Astrocyte of the cerebellum (primary cell): ENCODE measurements at regions not wholly inside any gene's neighbourhood (a gene's known extent, or its start where the extent isn't known, plus 50 kb on each side); places are given as distances from the start of the nearest gene placed in this dataset.

Source experiments
- DNase-seq: peaks from one replicate; pipeline ENCODE4 v3.0.0-alpha.2; 2011; ENCODE audit warnings: low read depth
- H3K4me3 ChIP-seq: 2 replicates; pipeline ENCODE4 v1.5.1; 2011; ENCODE audit warnings: mild to moderate bottlenecking, low read depth, low read length, moderate library complexity
- in situ Hi-C: cut with HindIII; loops from 2 replicates; pipeline ENCODE4 v1.10.0; 2017; ENCODE audit warnings: low sequenced_read_pairs
- TF ChIP-seq, protein P1 (sequence below): IDR thresholded peaks from 2 replicates; pipeline ENCODE4 v1.5.1; 2012; ENCODE audit warnings: low read length, low read depth, moderate library complexity, mild to moderate bottlenecking; ENCODE audit errors: missing control alignments

DNA sequence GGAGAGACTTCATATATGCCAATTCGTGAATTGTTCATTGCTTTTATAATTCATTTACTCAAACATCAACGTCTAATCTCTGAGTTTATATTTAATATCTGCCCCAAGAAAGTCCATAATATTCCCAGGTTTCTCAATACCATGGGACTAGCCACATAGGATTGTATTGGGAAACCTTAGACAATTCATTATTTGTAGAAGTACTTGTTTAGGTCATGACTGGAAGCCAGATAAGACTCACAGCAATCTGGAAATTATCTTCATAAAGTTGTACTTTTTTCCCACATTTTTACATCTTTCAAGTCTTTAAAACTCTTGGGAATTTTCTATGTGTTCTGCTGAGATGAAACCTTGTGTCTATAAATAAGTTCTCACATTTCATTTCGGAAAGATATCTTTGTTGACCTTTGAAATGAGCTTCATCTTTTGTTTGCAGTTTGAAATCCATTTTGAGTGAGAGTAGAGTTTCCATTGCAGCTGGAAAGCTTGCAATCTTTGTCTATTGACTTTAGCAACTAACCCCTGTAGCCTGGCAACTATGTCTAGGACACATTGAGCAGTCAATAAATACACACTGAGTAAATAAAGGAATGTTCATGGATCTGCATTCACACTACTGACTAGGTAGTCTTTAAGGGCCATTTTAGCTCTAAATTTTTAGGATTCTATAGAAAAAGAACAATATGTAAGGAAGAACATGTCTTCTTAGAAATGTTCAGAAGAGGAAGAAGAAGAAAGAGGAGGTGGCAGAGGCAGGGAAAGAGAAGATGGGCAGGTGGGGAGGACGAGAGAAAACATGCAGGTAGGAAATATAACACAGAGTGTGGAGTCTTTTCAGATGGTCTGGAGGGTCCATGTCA is 154.4 kb downstream of the LRIG3 start:
- TF ChIP-seq, protein P1, sequence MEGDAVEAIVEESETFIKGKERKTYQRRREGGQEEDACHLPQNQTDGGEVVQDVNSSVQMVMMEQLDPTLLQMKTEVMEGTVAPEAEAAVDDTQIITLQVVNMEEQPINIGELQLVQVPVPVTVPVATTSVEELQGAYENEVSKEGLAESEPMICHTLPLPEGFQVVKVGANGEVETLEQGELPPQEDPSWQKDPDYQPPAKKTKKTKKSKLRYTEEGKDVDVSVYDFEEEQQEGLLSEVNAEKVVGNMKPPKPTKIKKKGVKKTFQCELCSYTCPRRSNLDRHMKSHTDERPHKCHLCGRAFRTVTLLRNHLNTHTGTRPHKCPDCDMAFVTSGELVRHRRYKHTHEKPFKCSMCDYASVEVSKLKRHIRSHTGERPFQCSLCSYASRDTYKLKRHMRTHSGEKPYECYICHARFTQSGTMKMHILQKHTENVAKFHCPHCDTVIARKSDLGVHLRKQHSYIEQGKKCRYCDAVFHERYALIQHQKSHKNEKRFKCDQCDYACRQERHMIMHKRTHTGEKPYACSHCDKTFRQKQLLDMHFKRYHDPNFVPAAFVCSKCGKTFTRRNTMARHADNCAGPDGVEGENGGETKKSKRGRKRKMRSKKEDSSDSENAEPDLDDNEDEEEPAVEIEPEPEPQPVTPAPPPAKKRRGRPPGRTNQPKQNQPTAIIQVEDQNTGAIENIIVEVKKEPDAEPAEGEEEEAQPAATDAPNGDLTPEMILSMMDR: no peak
- in situ Hi-C loops: no loop called here
- no peak overlapping the region for H3K4me3 ChIP-seq
- DNase-seq: no peak

DNA sequence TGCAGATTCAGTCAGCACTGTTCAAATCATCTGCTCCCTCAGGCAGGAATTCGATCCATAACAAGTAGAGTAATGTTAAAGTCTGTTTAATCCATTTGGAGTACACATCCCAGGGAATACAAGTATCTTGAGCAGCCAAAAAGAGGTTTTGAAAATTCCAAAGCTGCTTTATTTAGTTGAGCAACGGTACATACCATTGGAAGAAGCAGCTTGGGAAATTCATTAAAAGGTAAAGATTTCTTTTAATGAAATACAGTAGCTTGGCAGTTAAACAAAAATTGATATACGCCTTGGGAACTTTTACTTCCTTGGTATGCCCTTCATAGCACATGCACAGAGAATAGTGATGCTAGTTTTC is 153.8 kb downstream of the LRIG3 start:
- in situ Hi-C loops: no loop called here

DNA sequence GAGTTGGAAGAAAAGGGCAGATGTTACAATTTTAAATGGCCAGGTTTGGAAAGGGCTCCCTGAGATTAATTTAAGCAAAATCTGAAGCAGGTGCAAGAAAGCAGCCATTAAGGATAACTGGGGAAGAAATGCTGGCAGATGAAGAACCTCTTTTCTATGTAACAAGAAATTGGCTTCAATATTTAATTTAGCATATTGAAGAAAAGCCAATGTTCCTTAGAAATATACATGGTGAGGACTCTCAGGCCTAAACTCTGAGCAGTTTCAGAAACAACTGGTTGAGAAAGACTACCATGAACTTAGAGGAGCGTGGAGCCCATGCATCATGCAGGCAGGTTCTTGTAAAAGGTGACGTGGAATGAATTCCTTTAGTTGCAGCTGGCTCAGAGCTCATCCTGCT is 152.8 kb downstream of the LRIG3 start:
- no peak for DNase-seq
- H3K4me3 ChIP-seq: no peak overlapping the region
- TF ChIP-seq, protein P1: no peak
- in situ Hi-C loops: no loop called here

More for the DNA sequence above, 153.8 kb downstream of the LRIG3 start:
- TF ChIP-seq, protein P1: no peak
- DNase-seq: no peak
- H3K4me3 ChIP-seq: no peak overlapping the region

DNA sequence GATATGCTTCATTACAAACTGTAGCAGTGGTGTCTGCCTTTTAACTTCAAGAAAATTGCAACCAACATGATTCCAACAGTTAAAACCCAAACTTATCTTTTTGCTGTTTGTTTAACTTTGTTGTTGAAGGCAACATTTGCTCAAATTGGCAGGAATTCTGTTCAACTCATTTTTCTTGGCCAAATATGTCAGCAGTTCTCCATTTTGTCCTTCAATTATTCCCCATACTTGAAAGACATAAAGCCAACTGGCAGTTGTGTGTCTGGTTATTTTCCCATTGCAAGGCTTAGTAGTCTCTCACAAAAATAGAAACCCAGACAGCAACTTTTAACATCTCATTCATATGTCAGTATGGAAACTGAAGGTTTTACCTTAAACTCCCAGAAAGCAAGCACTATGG is 146.3 kb downstream of the LRIG3 start:
- TF ChIP-seq, protein P1: no peak
- in situ Hi-C loops: loop anchor here (10.0 kb wide), 1 partner anchor 59 kb away; no protein-coding TSS in a partner anchor
- H3K4me3 ChIP-seq: no peak overlapping the region
- no peak for DNase-seq

DNA sequence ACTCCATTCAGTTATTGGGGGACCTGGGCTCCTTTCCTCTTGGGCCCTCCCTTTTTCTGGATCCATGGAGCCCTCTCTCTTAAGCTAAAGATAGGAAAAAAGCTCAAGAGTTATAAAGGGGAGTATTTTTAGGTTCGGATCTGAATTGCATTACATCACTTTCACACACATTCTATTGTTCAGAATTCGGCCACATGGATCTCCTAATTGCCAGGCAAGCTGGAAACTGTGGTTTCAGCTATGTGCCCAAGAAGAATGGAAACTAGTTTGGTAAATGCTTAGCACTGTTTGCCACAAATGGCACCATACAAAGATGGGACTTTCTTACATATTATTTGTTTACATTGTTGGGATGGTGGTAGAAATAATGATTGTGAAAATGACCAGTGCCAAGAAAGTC is 145.6 kb downstream of the LRIG3 start:
- TF ChIP-seq, protein P1: no peak
- in situ Hi-C loops: loop anchor here (10.0 kb wide), 1 partner anchor 60 kb away; no protein-coding TSS in a partner anchor
- no peak overlapping the region for H3K4me3 ChIP-seq
- DNase-seq: no peak

DNA sequence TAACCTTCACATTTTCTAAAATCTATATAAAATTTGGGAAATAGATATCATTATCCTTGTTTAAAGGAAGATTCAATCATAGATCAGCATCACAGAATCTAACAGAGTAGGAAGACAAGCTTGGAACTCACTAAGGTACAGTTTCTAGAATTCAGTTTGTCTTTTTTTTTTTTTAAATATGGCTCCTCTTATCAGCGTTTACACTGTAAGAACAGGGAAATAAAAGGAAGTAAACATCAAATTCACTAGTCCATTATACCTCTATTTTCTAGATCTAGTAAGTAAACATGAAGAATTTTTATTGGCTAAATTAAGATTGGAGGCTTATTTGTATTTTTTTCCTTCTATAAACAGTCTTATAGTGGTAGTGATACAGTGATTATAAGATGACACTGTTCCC is 144.9 kb downstream of the LRIG3 start:
- H3K4me3 ChIP-seq: no peak overlapping the region
- DNase-seq: no peak
- in situ Hi-C loops: loop anchor here (10.0 kb wide), 1 partner anchor 61 kb away; no protein-coding TSS in a partner anchor
- TF ChIP-seq, protein P1: no peak
